ENCODE measurements at regions not wholly inside any gene's neighbourhood (a gene's known extent, or its start where the extent isn't known, plus 50 kb on each side); places are given as distances from the start of the nearest gene placed in this dataset.
"Not testable (repeated sequence)": the region's sequence is repeated elsewhere in the genome, so short reads cannot be mapped to it uniquely, and the experiment has no call there.

DNA sequence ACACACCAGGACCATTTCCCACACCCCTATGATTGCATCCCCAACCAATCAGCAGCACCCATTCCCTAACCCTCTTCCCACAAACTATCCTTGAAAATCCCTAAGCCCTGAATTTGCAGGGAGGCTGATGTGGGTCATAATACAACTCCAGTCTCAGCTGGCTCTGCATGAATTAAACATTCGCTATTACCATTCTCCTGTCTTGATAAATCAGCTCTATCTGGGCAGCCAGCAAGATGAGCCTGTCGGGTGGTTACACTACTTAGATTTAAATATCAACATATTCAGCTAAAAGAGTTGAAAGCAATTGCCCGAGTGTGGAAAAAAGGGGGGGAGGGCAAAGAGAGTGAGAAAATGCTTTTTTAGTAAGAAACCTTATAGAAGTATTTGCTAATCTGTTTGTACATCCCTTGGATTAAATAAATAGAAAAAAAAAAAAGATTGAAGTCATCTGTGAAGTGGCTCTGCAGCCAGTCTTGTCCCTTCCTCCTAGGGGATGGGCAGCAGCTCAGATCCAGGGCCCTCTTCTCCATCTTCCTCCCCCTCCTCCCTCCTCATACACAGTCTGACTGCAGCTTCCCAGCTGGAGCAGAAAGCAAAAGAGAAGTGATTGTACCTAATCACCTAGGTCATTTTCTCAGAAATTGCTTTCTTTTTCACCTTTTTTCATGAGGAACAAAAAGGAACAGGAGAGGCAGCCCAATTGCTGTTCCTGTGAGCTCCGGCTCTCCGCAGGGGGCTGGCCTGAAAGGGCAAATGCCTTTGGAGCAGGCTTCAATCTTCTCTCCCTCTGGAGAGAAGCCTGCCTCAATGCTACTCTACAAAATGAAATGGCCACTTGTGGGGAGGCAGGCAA lies 356.6 kb upstream of the SULF2 start:
- DNase-seq: no peak

- no peak for DNase-seq
These were observed 354.2 kb upstream of the SULF2 start for GRCh38 chr20:48139262-48140041.

GRCh38 chr20:48132834-48133233 lies 347.6 kb upstream of the SULF2 start:
- no peak for DNase-seq

GRCh38 chr20:48131581-48131980 lies 346.3 kb upstream of the SULF2 start:
- DNase-seq: no peak

DNA sequence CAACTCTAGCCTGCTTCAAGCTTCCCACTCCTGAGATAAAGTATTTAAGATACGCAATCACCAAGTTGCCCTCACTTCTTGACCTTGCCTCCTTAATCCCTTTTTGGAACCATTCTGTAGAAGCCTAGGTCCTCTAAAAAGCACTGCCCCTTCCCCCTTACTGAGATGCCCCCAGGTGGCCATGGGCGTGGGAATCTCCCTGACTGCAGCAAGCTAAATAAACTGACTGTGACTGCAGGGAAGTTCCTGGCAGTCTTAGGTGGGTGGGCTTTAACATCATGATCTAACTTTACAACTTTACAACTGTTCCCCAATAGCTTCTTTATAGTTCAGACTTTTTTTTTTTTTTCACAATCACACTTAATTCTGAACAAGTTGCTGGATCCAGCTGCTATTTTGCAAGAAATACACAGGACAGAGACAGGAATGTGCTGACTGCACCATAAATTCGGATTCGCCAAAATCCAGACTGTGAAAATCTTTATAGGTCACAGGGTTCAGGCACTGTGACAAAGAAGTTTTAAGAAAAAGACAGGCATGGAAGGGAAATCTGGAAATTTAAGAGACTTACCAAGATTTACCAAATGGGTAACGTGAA lies 344.2 kb upstream of the SULF2 start:
- no peak for DNase-seq

DNA sequence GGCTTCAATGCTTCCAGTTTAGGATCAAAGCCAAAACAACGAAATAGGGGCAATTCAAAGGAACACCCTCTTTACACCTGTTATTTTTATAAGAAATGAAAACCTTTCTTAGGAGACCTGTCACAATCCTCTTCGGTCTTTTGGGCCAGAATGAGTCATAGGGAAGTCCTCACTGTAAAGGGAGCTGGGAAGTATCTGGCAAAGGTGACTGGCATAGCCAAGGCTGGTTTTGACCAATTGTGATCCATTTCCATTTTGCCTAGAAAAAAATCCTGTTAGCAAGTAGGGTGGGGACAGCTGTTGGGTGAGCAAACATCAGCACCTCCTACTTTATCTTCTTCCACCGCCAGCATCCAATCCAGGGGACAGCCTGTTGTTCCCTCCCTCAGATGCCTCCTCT lies 343.2 kb upstream of the SULF2 start:
- no peak for DNase-seq

DNA sequence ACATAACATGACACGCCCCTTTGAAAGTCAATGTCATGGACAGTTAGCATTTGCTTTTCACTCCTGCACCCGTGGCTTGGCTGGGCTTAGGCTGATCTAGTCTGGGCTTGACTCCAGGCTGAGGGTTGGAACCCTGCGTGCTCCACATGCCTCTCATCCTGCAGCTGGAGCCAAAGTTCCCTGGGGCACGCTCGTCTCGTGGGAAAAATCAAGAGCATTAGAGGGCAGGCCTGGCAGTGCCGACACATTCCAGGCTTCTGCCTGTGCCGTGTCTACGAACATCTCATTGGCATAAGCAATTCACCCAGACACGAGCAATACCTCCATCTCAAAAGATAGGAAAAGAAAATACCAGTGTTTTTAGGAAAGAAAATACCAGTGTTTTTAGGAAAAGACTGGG lies 342.7 kb upstream of the SULF2 start:
- DNase-seq: not testable (repeated sequence)

- DNase-seq: not testable (repeated sequence)
These were observed 341.9 kb upstream of the SULF2 start for GRCh38 chr20:48127133-48127532.

DNA sequence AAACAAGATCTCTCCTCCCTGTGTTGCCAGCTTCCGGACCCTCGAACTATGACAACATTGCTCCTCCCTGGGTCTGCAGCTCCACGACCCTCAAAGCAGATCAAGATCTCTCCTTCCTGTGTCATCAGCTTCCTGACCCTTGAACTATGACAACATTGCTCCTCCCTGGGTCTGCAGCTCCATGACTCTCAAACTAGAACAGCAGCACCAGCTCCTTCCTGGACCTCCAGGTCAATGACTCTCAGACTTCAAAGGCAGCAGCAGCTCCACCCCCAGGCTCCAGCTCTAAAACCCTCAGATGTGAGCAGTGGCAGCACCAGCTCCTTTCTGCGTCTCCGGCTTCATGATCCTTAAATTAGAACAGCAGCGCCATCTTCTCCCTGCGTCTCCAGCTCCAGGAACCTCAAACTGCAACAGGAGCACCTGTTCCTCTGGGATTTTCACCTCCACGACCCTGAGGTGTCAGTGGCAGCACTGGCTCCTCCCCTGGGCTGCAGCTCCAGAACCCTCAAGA lies 341.0 kb upstream of the SULF2 start:
- no peak for DNase-seq

DNA sequence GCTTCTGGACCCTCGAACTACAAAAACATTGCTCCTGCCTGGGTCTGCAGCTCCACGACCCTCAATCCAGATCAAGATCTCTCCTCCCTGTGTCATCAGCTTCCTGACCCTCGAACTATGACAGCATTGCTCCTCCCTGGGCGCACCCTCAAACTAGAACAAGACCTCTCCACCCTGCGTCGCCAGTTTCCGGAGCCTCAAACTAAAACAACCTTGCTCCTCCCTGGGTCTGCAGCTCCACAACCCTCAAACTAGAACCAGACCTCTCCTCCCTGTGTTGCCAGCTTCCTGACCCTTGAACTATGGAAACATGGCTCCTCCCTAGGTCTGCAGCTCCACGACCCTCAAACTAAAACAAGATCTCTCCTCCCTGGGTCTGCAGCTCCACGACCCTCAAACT lies 339.7 kb upstream of the SULF2 start:
- DNase-seq: no peak

- DNase-seq: no peak
These were observed 339.0 kb upstream of the SULF2 start for GRCh38 chr20:48124181-48124782.

DNA sequence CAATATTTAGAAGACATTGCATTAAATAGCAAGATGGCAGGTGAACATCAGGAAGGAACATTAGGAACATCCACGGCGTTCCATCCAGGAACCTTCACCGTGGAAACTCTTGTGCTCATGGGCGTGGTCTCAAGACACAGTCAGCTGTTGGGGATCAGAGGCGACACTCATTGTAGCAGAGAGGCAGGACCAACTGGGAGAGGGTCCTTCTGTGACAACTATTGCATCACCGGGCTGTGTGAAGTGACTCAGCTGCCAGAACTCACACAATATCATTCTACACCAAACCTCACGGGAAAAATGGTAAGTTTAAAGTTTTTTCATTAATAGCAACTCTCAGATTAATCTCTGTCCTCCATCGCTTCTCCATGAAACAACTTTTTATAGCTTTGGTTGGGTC lies 334.8 kb upstream of the SULF2 start:
- no peak for DNase-seq

- not testable (repeated sequence) for DNase-seq
These were observed 334.1 kb upstream of the SULF2 start for GRCh38 chr20:48119389-48119788.

GRCh38 chr20:48115502-48115901 lies 330.2 kb upstream of the SULF2 start:
- DNase-seq: no peak

GRCh38 chr20:48107560-48107959 lies 322.3 kb upstream of the SULF2 start:
- DNase-seq: no peak

DNA sequence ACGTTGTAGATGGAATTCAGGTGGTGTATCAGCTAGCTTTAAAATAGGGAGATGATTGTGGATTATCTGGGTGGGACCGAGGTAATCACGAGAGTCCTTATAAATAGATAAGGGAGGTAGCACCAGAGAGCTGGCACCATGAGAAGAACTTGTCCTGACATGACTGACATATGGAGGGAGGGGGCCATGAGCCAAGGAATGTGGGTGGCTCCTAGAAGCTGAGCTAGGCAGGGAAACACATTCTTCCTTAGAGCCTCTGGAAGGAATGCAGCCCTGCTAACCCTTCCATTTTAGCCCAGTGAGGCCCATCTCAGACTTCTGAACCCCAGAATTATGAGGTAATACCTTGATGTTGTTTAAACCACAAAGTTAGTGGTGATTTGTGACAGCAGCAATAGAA lies 321.1 kb upstream of the SULF2 start:
- no peak for DNase-seq

- DNase-seq: no peak
These were observed 320.2 kb upstream of the SULF2 start for GRCh38 chr20:48105526-48105925.

- no peak for DNase-seq
These were observed 317.8 kb upstream of the SULF2 start for GRCh38 chr20:48102931-48103660.

- DNase-seq: no peak
These were observed 317.0 kb upstream of the SULF2 start for GRCh38 chr20:48102076-48102787.

DNA sequence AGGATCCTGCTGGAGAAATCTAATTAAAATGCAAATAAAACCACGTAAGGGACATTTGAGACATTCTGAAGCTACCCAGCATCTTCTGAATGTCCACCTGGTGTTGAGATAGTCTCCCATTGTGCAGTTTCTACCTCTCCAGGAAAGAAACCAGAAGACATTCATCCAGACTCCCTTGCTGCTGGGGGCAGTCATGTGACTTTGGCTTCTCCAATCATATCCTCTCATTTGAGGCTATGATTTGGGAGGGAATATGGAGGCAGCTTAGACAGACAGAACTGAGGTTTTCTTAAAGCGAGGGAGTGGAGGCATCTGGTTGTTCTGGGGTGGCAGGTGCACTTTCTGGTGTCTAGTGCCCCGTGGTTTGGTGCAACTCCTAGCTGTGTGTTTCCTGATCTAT lies 315.2 kb upstream of the SULF2 start:
- no peak for DNase-seq

GRCh38 chr20:48098866-48099265 lies 313.6 kb upstream of the SULF2 start:
- no peak for DNase-seq

DNA sequence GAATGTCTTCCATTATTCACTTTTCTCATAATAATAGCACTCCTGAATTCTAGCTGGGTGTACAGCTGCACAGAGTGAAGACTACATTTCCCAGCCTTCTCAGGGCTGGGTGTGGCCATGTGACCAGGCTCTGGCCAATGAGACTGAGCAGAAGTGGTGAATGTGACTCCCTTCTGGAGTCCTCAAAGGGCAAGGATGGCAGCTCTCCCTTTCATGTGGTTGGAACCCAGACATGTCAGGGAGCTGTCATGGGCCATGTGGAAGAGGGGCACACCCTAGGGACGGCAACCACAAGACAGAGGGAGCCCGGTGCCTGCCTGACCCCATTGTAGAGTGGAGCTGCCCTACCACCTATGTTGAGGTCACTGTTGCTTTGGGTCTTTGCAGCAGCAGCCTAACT lies 312.8 kb upstream of the SULF2 start:
- no peak for DNase-seq
